Panc1 (cell line): ENCODE measurements at regions not wholly inside any gene's neighbourhood (a gene's known extent, or its start where the extent isn't known, plus 50 kb on each side); places are given as distances from the start of the nearest gene placed in this dataset.

Source experiments
- ATAC-seq: fragments of 200-7000 bp; cut with Tn5 transposase; 2 replicates; pipeline ENCODE4 v1.9.1; 2020; ENCODE audit warnings: mild to moderate bottlenecking, moderate library complexity
- BruUV-seq: library from RNA; stranded (reverse); fragments of 400-500 nt; replicated peaks from 2 replicates; lab custom pipeline; 2021; lab: Mats Ljungman, UMichigan
- CTCF ChIA-PET: fragments of 300-600 bp; sonication (Branson Sonifier 250); formaldehyde crosslinking; loops from one replicate; lab custom pipeline; 2022; ENCODE audit warnings: antibody characterized with exemption; lab: Charles Lee
- POLR2A ChIA-PET: fragments of 300-600 bp; sonication (Branson Sonifier 250); formaldehyde crosslinking; loops from one replicate; lab custom pipeline; 2022; ENCODE audit warnings: antibody characterized with exemption; lab: Charles Lee
- DNase-seq: peaks from one replicate; pipeline ENCODE4 v3.0.0-alpha.2; 2010; ENCODE audit warnings: low read depth, low spot score
- H3K27ac ChIP-seq: 2 replicates; pipeline ENCODE4 v1.5.1; 2011; ENCODE audit warnings: mild to moderate bottlenecking, low read length, inconsistent platforms
- H3K27me3 ChIP-seq: fragments of 200-500 bp; sonication (Bioruptor generic); 2 replicates; pipeline ENCODE4 v1.6.0; 2014; ENCODE audit warnings: low read length, inconsistent platforms; ENCODE audit not compliant: control insufficient read depth, insufficient read depth
- H3K36me3 ChIP-seq: fragments of 200-500 bp; sonication (Bioruptor generic); 2 replicates; pipeline ENCODE4 v1.5.1; 2014; ENCODE audit warnings: inconsistent platforms, mild to moderate bottlenecking, low read length, moderate library complexity; ENCODE audit not compliant: control insufficient read depth, insufficient read depth
- H3K4me1 ChIP-seq: 2 replicates; pipeline ENCODE4 v1.5.1; 2011; ENCODE audit warnings: inconsistent platforms, mild to moderate bottlenecking, low read length, moderate library complexity; ENCODE audit not compliant: control insufficient read depth, insufficient read depth
- H3K4me3 ChIP-seq, 2 experiments: 2 replicates each; pipeline ENCODE4 v1.5.1; 2011 to 2012; ENCODE audit warnings: low read depth in 2 of 2, low read length in 2 of 2, mild to moderate bottlenecking in 2 of 2, inconsistent platforms in 1 of 2, moderate library complexity in 1 of 2
- H3K9me3 ChIP-seq: fragments of 200-500 bp; sonication (Bioruptor generic); 2 replicates; pipeline ENCODE4 v1.5.1; 2014; ENCODE audit warnings: low read depth, mild to moderate bottlenecking, inconsistent platforms, low read length, moderate library complexity; ENCODE audit not compliant: control insufficient read depth, insufficient read depth
- POLR2AphosphoS5 ChIP-seq: IDR thresholded peaks from 2 replicates; pipeline ENCODE4 v1.6.1; 2012; ENCODE audit warnings: mild to moderate bottlenecking, low read depth, low read length, moderate library complexity
- SIN3A ChIP-seq: IDR thresholded peaks from 2 replicates; pipeline ENCODE4 v1.6.1; 2012; ENCODE audit warnings: low read depth, mild to moderate bottlenecking, low read length, moderate library complexity, borderline replicate concordance; ENCODE audit not compliant: insufficient read depth
- TCF7L2 ChIP-seq: IDR thresholded peaks from 2 replicates; pipeline ENCODE4 v1.6.1; 2011; ENCODE audit warnings: mild to moderate bottlenecking, low read depth, low read length, inconsistent platforms
- in situ Hi-C: cut with HindIII; loops from 2 replicates; pipeline ENCODE4 v1.10.0; 2016; ENCODE audit warnings: low sequenced_read_pairs, low pct_unique_long_range_greater_than_20kb
- intact Hi-C: fragments of 100-400 bp; cut with micrococcal nuclease; formaldehyde crosslinking; loops from one replicate; pipeline ENCODE4 v1.10.0; 2022; ENCODE audit not compliant: unreplicated experiment
- TF ChIP-seq, protein P1 (sequence below): fragments of 450-650 bp; IDR thresholded peaks from 2 replicates; pipeline ENCODE4 v1.5.1; 2017; ENCODE audit warnings: mild to moderate bottlenecking
- TF ChIP-seq, protein P2 (sequence below), 2 experiments: IDR thresholded peaks; 2 replicates each; pipeline ENCODE4 v1.6.1; 2011 to 2012; ENCODE audit warnings: low read depth in 2 of 2, control low read depth in 1 of 2, low read length in 1 of 2, mild to moderate bottlenecking in 1 of 2, moderate library complexity in 1 of 2; ENCODE audit not compliant: insufficient read depth in 1 of 2

DNA sequence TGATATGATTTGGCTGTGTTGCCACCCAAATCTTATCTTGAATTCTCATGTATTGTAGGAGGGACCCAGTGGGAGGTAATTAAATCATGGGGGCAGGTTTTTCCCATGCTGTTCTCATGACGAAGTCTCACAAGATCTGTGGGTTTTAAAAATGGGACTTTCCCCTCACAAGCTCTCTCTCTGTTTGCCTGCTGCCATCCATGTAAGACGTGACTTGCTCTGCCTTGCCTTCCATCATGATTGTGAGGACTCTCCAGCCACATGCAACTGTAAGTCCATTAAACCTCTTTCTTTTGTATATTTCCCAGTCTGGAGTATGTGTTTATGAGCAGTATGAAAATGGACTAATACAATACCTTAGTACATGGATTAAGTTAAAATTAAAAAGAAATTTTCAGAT lies 1094.7 kb upstream of the SLC39A10 start:
- ChIA-PET POLR2A (no interaction called here), CTCF (no interaction called here)
- no peaks in the 10 kb centered on the region for H3K27me3 ChIP-seq
- H3K4me1 ChIP-seq = no peaks in the 10 kb centered on the region
- no peaks in the 10 kb centered on the region; the same call in 1 of the 2 replicates for H3K36me3 ChIP-seq
- in situ Hi-C loops (no loop called here), intact Hi-C loops (no loop called here)
- no peak overlapping the region for H3K4me3 ChIP-seq
- TF ChIP-seq, protein P1, sequence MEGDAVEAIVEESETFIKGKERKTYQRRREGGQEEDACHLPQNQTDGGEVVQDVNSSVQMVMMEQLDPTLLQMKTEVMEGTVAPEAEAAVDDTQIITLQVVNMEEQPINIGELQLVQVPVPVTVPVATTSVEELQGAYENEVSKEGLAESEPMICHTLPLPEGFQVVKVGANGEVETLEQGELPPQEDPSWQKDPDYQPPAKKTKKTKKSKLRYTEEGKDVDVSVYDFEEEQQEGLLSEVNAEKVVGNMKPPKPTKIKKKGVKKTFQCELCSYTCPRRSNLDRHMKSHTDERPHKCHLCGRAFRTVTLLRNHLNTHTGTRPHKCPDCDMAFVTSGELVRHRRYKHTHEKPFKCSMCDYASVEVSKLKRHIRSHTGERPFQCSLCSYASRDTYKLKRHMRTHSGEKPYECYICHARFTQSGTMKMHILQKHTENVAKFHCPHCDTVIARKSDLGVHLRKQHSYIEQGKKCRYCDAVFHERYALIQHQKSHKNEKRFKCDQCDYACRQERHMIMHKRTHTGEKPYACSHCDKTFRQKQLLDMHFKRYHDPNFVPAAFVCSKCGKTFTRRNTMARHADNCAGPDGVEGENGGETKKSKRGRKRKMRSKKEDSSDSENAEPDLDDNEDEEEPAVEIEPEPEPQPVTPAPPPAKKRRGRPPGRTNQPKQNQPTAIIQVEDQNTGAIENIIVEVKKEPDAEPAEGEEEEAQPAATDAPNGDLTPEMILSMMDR = no peak
- no peak for TF ChIP-seq TCF7L2
- no peak for TF ChIP-seq POLR2AphosphoS5
- TF ChIP-seq, protein P2, sequence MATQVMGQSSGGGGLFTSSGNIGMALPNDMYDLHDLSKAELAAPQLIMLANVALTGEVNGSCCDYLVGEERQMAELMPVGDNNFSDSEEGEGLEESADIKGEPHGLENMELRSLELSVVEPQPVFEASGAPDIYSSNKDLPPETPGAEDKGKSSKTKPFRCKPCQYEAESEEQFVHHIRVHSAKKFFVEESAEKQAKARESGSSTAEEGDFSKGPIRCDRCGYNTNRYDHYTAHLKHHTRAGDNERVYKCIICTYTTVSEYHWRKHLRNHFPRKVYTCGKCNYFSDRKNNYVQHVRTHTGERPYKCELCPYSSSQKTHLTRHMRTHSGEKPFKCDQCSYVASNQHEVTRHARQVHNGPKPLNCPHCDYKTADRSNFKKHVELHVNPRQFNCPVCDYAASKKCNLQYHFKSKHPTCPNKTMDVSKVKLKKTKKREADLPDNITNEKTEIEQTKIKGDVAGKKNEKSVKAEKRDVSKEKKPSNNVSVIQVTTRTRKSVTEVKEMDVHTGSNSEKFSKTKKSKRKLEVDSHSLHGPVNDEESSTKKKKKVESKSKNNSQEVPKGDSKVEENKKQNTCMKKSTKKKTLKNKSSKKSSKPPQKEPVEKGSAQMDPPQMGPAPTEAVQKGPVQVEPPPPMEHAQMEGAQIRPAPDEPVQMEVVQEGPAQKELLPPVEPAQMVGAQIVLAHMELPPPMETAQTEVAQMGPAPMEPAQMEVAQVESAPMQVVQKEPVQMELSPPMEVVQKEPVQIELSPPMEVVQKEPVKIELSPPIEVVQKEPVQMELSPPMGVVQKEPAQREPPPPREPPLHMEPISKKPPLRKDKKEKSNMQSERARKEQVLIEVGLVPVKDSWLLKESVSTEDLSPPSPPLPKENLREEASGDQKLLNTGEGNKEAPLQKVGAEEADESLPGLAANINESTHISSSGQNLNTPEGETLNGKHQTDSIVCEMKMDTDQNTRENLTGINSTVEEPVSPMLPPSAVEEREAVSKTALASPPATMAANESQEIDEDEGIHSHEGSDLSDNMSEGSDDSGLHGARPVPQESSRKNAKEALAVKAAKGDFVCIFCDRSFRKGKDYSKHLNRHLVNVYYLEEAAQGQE (IDR thresholded peaks at IDR 0.05; ENCODE audit: insufficient read depth in 1 of 2, low read depth in 2 of 2, low read length in 1 of 2) = no peak
- TF ChIP-seq SIN3A = no peak
- DNase-seq (no peak), ATAC-seq (no peak)
- no peaks in the 10 kb centered on the region for H3K9me3 ChIP-seq
- BruUV-seq = no TSS peak
- H3K27ac ChIP-seq = no peak overlapping the region

DNA sequence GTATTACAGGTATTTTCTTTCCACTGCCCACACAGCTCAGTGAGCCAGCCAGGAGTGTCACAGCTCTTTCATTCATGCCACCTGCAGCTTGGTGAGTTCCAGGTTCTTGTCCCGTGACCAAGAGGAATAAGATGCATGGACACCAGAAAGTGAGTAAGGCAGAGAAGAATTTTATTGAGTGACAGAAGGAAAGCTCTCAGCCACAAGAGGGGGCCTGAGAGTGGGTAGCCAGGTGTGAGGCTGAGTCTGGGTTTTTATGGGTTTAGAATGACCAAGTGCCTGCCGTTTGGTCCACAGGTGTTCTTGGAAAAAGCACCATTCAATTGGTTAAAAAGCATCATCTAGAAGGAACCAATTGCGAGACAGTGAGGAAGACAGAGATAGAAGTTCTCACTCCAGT lies 1097.1 kb upstream of the SLC39A10 start:
- no TSS peak for BruUV-seq
- Histone ChIP-seq H3K4me1 (no peaks in the 10 kb centered on the region), H3K36me3 (no peaks in the 10 kb centered on the region), H3K4me3 (no peak overlapping the region), H3K27ac (no peak overlapping the region), H3K27me3 (no peaks in the 10 kb centered on the region), H3K9me3 (no peaks in the 10 kb centered on the region)
- ATAC-seq (no peak), DNase-seq (no peak)
- in situ Hi-C loops = no loop called here
- ChIA-PET POLR2A (no interaction called here), CTCF (no interaction called here)
- intact Hi-C loops = no loop called here
- TF ChIP-seq, protein P2 (IDR thresholded peaks at IDR 0.05; ENCODE audit: insufficient read depth in 1 of 2, low read depth in 2 of 2, low read length in 1 of 2) = no peak
- no peak for TF ChIP-seq SIN3A
- TF ChIP-seq TCF7L2 = no peak
- TF ChIP-seq, protein P1 = no peak
- TF ChIP-seq POLR2AphosphoS5 = no peak
